ENCODE measurements at regions not wholly inside any gene's neighbourhood (a gene's known extent, or its start where the extent isn't known, plus 50 kb on each side); places are given as distances from the start of the nearest gene placed in this dataset.

- H3K27me3 ChIP-seq = no peaks in the 10 kb centered on the region
- H3K9me3 ChIP-seq = no peaks in the 10 kb centered on the region
- no peak for TF ChIP-seq EP300 (IDR thresholded peaks at IDR 0.05; ENCODE audit: low read depth)
- no peak for TF ChIP-seq POLR2AphosphoS5 (IDR thresholded peaks at IDR 0.05)
- no peak for TF ChIP-seq CTCF (IDR thresholded peaks at IDR 0.05)
- no peak for TF ChIP-seq POLR2A (IDR thresholded peaks at IDR 0.05)
- H3K27ac ChIP-seq = no peak overlapping the region
- 77 to 81% methylated on average over 2 of the region's 2 CpGs for WGBS, 2 donors (ENCODE audit: low coverage in 1 of 2)
- DNase-seq = no peak
- intact Hi-C loops (cut with DNase I; ENCODE audit: low total_unique reads) (no loop called here), in situ Hi-C loops (cut with MboI; ENCODE audit: low pct_ligation_motif_present in 1 of 4, low pct_unique_long_range_greater_than_20kb in 1 of 4, low sequenced_read_pairs in 3 of 4) (no loop called here)
- H3K4me1 ChIP-seq = no peaks in the 10 kb centered on the region
- no peak overlapping the region for H3K4me3 ChIP-seq
- no peaks in the 10 kb centered on the region for H3K36me3 ChIP-seq
Observed at GRCh38 chr6:105943514-105943913, 142.6 kb upstream of the PRDM1 start.

GRCh38 chr6:105941621-105942412 lies 144.3 kb upstream of the PRDM1 start:
- H3K27me3 ChIP-seq = no peaks in the 10 kb centered on the region
- no peaks in the 10 kb centered on the region for H3K36me3 ChIP-seq
- no peak overlapping the region for H3K27ac ChIP-seq
- intact Hi-C loops (cut with DNase I; ENCODE audit: low total_unique reads) = no loop called here
- H3K9me3 ChIP-seq = no peaks in the 10 kb centered on the region
- H3K4me1 ChIP-seq = no peaks in the 10 kb centered on the region
- no peak for DNase-seq
- TF ChIP-seq CTCF (IDR thresholded peaks at IDR 0.05) (no peak), POLR2AphosphoS5 (IDR thresholded peaks at IDR 0.05) (no peak), EP300 (IDR thresholded peaks at IDR 0.05; ENCODE audit: low read depth) (no peak), POLR2A (IDR thresholded peaks at IDR 0.05) (no peak)
- in situ Hi-C loops (cut with MboI; ENCODE audit: low pct_ligation_motif_present in 1 of 4, low pct_unique_long_range_greater_than_20kb in 1 of 4, low sequenced_read_pairs in 3 of 4) = no loop called here
- H3K4me3 ChIP-seq = no peak overlapping the region
- WGBS, 2 donors (ENCODE audit: low coverage in 1 of 2) = 86 to 100% methylated on average over 2 of the region's 2 CpGs

- Histone ChIP-seq H3K4me1 (no peaks in the 10 kb centered on the region), H3K36me3 (no peaks in the 10 kb centered on the region), H3K27ac (no peak overlapping the region), H3K27me3 (no peaks in the 10 kb centered on the region), H3K4me3 (no peak overlapping the region), H3K9me3 (no peaks in the 10 kb centered on the region)
- intact Hi-C loops (cut with DNase I; ENCODE audit: low total_unique reads) = no loop called here
- TF ChIP-seq POLR2A (IDR thresholded peaks at IDR 0.05) = no peak
- no peak for TF ChIP-seq EP300 (IDR thresholded peaks at IDR 0.05; ENCODE audit: low read depth)
- 73 to 86% methylated on average over 2 of the region's 2 CpGs for WGBS, 2 donors (ENCODE audit: low coverage in 1 of 2)
- DNase-seq = no peak
- in situ Hi-C loops (cut with MboI; ENCODE audit: low pct_ligation_motif_present in 1 of 4, low pct_unique_long_range_greater_than_20kb in 1 of 4, low sequenced_read_pairs in 3 of 4) = no loop called here
Observed at GRCh38 chr6:105940990-105941389, 145.1 kb upstream of the PRDM1 start.

DNA sequence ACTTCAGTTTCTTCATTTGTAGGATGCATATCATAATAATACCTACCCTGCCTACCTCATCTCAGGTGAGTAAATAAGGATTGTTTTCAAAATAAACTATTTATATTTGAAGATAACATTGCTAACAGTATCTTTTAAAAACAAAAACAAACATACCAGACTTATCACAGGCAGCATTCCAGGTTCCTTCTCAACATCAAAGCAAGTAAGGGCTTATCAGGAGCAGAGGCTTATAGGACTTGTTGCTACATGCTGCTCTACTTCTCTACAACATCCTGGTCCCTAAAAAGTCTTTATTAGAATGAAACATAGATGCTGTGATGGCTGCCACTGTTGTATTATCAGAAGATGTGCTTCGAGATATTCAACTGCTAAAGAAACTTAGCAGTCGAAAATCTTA lies 149.2 kb upstream of the PRDM1 start:
- Histone ChIP-seq H3K27ac (no peak overlapping the region), H3K27me3 (no peaks in the 10 kb centered on the region), H3K36me3 (no peaks in the 10 kb centered on the region), H3K9me3 (no peaks in the 10 kb centered on the region), H3K4me1 (no peaks in the 10 kb centered on the region), H3K4me3 (no peak overlapping the region)
- intact Hi-C loops (cut with DNase I; ENCODE audit: low total_unique reads) (no loop called here), in situ Hi-C loops (cut with MboI; ENCODE audit: low pct_ligation_motif_present in 1 of 4, low pct_unique_long_range_greater_than_20kb in 1 of 4, low sequenced_read_pairs in 3 of 4) (no loop called here)
- WGBS, 2 donors (ENCODE audit: low coverage in 1 of 2) = 82 to 92% methylated on average over 2 of the region's 2 CpGs
- TF ChIP-seq EP300 (IDR thresholded peaks at IDR 0.05; ENCODE audit: low read depth) = no peak
- no peak for TF ChIP-seq POLR2A (IDR thresholded peaks at IDR 0.05)
- TF ChIP-seq CTCF (IDR thresholded peaks at IDR 0.05) = no peak
- TF ChIP-seq POLR2AphosphoS5 (IDR thresholded peaks at IDR 0.05) = no peak
- DNase-seq = no peak

- in situ Hi-C loops (cut with MboI; ENCODE audit: low pct_ligation_motif_present in 1 of 4, low pct_unique_long_range_greater_than_20kb in 1 of 4, low sequenced_read_pairs in 3 of 4) = no loop called here
- no peak for DNase-seq
- H3K4me1 ChIP-seq = no peaks in the 10 kb centered on the region
- no peak overlapping the region for H3K27ac ChIP-seq
- no peaks in the 10 kb centered on the region for H3K27me3 ChIP-seq
- H3K9me3 ChIP-seq = no peaks in the 10 kb centered on the region
- 69 to 72% methylated on average over 3 to 4 of the region's 4 CpGs for WGBS, 2 donors (ENCODE audit: low coverage in 1 of 2)
- TF ChIP-seq POLR2A (IDR thresholded peaks at IDR 0.05) (no peak), POLR2AphosphoS5 (IDR thresholded peaks at IDR 0.05) (no peak), EP300 (IDR thresholded peaks at IDR 0.05; ENCODE audit: low read depth) (no peak), CTCF (IDR thresholded peaks at IDR 0.05) (no peak)
- H3K36me3 ChIP-seq = no peaks in the 10 kb centered on the region
- no peak overlapping the region for H3K4me3 ChIP-seq
- intact Hi-C loops (cut with DNase I; ENCODE audit: low total_unique reads) = no loop called here
Observed at GRCh38 chr6:105935416-105935815, 150.7 kb upstream of the PRDM1 start.

Data from transverse colon (tissue), 4 donors.